Activated naive CD8-positive, alpha-beta T cell treated with anti-CD3 and anti-CD28 coated beads, Interleukin-2, amount 50 U/mL, for 24 hours (primary cell): ENCODE measurements at regions not wholly inside any gene's neighbourhood (a gene's known extent, or its start where the extent isn't known, plus 50 kb on each side); places are given as distances from the start of the nearest gene placed in this dataset.
A peak's percentile ranks its signal among the peaks of the same experiment; 100 is the strongest.
"Not testable (repeated sequence)": the region's sequence is repeated elsewhere in the genome, so short reads cannot be mapped to it uniquely, and the experiment has no call there.

Source experiments
- ATAC-seq: fragments of 150-1000 bp; cut with Tn5 transposase; one replicate; pipeline ENCODE4 v1.10.0; 2021
- DNase-seq: peaks from one replicate; pipeline ENCODE4 v3.0.0; 2021
- H3K27ac Mint-ChIP-seq: one replicate; pipeline ENCODE4 v1.8.0; 2021; ENCODE audit warnings: mild to moderate bottlenecking, mixed read lengths
- H3K27me3 Mint-ChIP-seq: one replicate; pipeline ENCODE4 v1.8.0; 2021; ENCODE audit warnings: mixed read lengths
- H3K36me3 Mint-ChIP-seq: one replicate; pipeline ENCODE4 v1.8.0; 2021; ENCODE audit warnings: low read depth, mixed read lengths
- H3K4me1 Mint-ChIP-seq: one replicate; pipeline ENCODE4 v1.8.0; 2021; ENCODE audit warnings: mixed read lengths
- H3K4me3 Mint-ChIP-seq: one replicate; pipeline ENCODE4 v1.8.0; 2021; ENCODE audit warnings: mild to moderate bottlenecking, moderate library complexity, mixed read lengths
- H3K9me3 Mint-ChIP-seq: one replicate; pipeline ENCODE4 v1.8.0; 2021; ENCODE audit warnings: mixed read lengths

DNA sequence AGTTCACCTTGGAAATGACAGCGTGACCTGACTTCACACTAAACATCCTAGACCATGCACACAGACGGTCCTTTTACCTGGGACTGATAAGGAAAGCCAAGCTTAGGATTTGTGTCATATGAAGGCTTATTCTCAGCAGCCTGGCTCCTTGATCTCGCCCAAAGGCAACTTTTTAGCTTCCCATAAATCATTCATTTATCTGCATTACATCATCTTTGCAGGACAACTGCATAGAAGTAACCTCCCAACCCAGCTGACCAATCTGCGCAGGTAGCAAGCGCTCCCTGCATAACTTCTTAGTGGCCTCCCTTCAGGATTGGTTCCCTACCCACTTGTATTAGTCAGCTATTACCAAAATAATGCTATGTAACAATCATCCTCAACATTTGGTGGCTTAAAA is 389.9 kb upstream of the PROK2 start:
- Mint-ChIP-seq H3K9me3 (no peaks in the 10 kb centered on the region), H3K4me1 (peaks cover 25% of the 10 kb centered on the region), H3K4me3 (no peak overlapping the region), H3K27ac (no peak overlapping the region), H3K36me3 (no peaks in the 10 kb centered on the region), H3K27me3 (peaks cover 67% of the 10 kb centered on the region)
- ATAC-seq, result no peak
- no peak for DNase-seq

DNA sequence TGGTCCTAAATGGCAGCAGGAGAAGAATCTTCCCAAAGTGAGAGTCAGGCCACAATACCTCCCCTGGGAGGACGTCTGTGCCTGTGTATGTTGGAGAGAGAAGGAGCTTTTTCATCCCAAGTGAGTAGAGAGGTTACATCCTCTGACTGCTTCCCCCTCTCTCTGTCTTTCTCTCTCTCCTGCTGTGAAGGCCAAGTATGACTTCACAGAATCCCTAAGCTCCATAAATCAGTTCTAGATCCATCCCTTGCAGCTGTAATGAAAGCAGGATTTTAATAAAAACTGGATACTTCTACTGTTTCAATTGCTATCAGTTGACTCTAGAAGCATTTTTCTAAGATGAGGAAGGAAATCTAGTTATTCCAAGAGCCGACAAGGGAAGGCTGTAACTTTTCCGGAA is 389.1 kb upstream of the PROK2 start:
- Mint-ChIP-seq H3K9me3 (no peaks in the 10 kb centered on the region), H3K27ac (no peak overlapping the region), H3K4me3 (no peak overlapping the region), H3K27me3 (peaks cover 59% of the 10 kb centered on the region), H3K4me1 (peaks cover 25% of the 10 kb centered on the region), H3K36me3 (no peaks in the 10 kb centered on the region)
- DNase-seq, result no peak
- ATAC-seq, result no peak

DNA sequence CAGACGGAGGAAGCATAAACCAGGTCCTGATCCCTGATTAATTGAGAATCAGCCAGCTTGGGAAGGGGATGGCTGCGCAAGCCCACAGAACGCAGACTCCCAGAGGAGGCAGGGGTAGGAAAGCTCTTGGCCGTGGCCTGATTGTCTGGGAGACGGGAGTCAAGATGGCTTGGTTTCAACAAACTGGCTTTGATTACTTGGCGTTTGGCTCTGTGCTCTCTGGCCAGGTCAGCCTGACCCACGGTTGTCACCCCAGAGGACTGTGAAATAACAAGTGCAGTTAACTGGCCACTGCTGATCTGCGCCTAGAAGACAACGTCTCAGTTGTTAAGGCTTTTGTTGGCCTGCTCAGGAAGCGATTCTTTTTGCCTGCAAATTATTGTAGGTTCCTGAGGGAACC is 387.0 kb upstream of the PROK2 start:
- H3K4me3 Mint-ChIP-seq, result no peak overlapping the region
- H3K9me3 Mint-ChIP-seq, result no peaks in the 10 kb centered on the region
- ATAC-seq (no peak), DNase-seq (no peak)
- no peak overlapping the region for H3K27ac Mint-ChIP-seq
- no peaks in the 10 kb centered on the region for H3K36me3 Mint-ChIP-seq
- peaks cover 13% of the 10 kb centered on the region for H3K4me1 Mint-ChIP-seq
- H3K27me3 Mint-ChIP-seq, result peaks cover 40% of the 10 kb centered on the region

- H3K4me3 Mint-ChIP-seq, result no peak overlapping the region
- H3K4me1 Mint-ChIP-seq, result peaks cover 8% of the 10 kb centered on the region
- no peaks in the 10 kb centered on the region for H3K36me3 Mint-ChIP-seq
- H3K9me3 Mint-ChIP-seq, result no peaks in the 10 kb centered on the region
- H3K27me3 Mint-ChIP-seq, result peaks cover 35% of the 10 kb centered on the region
- H3K27ac Mint-ChIP-seq, result no peak overlapping the region
- ATAC-seq, result peak; percentile 59
- DNase-seq, result no peak
These were observed 386.5 kb upstream of the PROK2 start for GRCh38 chr3:72171463-72171881.

DNA sequence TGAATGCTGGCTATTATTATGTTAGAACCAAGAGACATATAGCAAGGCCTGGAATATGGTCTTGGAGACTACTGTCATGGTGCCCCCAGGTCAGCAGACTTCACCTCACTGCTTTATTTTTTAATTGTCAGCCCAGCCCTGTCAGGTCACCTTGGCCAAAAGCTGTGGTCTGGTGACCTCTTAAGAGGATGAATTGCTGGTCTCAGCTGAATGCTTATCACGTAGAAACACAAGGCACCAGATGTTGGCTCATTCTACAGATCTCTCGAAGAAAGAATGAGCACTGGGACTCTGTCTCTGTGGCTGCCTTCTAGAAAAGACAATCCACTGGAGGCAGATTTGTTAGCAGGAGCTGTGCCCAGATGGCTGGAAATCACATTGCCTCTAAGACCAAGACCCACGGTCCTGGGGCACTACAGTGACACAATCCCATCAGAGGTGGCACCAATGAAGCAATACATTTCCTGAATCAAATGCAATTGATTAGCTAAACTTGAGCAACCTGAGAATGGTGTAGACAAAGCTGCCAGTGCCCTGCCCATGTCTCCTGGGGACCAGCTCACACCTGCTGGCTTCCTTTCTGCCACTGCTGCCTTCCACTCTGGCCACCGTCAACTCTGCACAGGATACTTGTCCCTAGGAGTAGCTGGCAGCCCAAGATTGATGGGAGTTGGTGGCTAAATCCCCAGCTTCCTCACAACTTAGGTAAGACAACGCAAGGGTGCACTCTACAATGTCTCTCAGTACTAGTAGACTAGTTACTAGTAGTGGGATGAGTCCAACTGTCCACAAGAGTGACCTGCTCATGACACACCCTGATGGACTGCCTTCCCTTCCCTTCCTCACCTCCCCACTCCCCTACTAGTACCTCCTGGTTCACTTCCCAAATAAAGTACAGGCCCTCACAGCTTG is 384.9 kb upstream of the PROK2 start:
- Mint-ChIP-seq H3K27ac (no peak overlapping the region), H3K4me3 (no peak overlapping the region), H3K9me3 (no peaks in the 10 kb centered on the region), H3K4me1 (peaks cover 9% of the 10 kb centered on the region), H3K36me3 (no peaks in the 10 kb centered on the region), H3K27me3 (peaks cover 21% of the 10 kb centered on the region)
- no peak for ATAC-seq
- no peak for DNase-seq

DNA sequence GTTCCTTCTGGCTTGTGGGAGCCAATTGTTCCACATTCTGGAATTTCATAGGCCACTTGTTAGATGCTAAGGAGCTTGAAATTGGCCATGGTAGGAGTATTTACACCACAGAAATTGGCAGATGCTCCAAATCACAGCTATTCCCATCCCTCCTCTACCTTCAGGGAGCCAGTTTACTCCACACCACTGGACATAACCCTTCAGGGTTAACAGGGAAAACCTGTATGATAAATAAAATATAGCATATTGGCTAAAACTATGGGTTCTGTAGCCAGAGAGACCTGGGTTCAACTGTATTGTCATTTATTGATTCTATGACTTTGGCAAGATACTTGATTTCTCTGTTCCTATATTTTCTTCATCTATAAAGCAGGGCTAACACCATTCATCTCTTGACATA is 384.2 kb upstream of the PROK2 start:
- no peaks in the 10 kb centered on the region for H3K9me3 Mint-ChIP-seq
- ATAC-seq (no peak), DNase-seq (no peak)
- H3K27me3 Mint-ChIP-seq, result peaks cover 15% of the 10 kb centered on the region
- no peak overlapping the region for H3K27ac Mint-ChIP-seq
- no peaks in the 10 kb centered on the region for H3K36me3 Mint-ChIP-seq
- H3K4me3 Mint-ChIP-seq, result no peak overlapping the region
- H3K4me1 Mint-ChIP-seq, result peaks cover 15% of the 10 kb centered on the region

DNA sequence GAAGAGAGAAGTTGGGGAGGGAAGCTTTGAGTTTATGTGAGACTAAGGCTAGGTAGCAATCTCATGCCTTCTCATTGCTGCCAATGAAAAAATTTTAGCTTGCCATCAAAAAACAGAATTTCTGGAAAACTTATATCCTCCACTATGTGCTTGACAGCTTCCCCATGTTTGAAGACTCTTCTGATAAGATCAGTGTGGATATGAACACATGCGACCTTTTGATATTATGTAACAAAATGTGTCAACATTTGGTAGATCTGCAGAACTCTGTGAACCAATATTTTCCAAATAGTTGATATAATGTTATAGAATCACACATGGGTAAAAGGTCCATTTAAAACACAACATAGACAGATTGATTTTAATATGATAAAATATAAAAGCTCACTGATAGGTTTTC is 380.9 kb upstream of the PROK2 start:
- ATAC-seq (no peak), DNase-seq (no peak)
- Mint-ChIP-seq H3K4me1 (peaks cover 20% of the 10 kb centered on the region), H3K4me3 (no peak overlapping the region), H3K27me3 (peaks cover 2% of the 10 kb centered on the region), H3K36me3 (no peaks in the 10 kb centered on the region), H3K27ac (no peak overlapping the region), H3K9me3 (no peaks in the 10 kb centered on the region)

DNA sequence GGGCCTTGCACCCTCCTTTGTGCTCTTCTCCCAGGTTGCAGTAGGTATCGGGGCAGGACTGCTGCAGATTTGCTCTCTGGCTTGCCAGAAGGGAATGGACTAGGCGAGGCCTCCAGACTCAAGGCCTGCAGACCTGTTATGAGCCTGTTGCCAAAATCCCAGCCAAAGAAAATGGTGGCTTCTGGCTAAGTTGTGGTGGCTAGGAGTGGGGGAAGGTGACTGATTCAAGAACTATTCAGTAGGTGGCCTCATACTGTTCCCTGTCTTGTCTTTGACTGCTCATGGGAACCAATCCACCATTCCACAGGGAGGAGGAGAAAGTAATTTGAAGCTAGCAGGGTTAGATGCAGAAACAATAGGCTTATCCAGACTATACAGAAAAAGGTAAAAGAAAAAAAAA is 380.4 kb upstream of the PROK2 start:
- Mint-ChIP-seq H3K36me3 (no peaks in the 10 kb centered on the region), H3K9me3 (no peaks in the 10 kb centered on the region), H3K27ac (no peak overlapping the region), H3K4me3 (no peak overlapping the region), H3K4me1 (peaks cover 20% of the 10 kb centered on the region), H3K27me3 (peaks cover 2% of the 10 kb centered on the region)
- ATAC-seq (no peak), DNase-seq (no peak)

DNA sequence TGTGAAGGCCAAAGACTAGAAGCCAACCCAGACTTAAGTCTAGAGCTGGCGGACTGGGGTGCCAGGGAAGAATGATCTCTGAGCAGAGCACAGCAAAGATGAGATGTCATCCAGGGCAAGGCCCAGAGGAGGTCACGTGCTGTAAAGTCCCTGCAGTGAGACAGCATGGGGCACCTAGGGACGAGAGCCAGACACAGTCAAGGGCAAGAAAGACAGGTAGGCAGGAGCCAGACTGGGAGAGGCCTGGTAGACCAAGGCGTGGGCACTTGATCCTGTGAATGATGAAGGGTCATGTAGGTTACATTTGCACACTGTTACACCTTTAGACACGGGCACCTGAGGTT is 379.7 kb upstream of the PROK2 start:
- Mint-ChIP-seq H3K4me3 (no peak overlapping the region), H3K27ac (no peak overlapping the region), H3K36me3 (no peaks in the 10 kb centered on the region), H3K27me3 (peaks cover 2% of the 10 kb centered on the region), H3K9me3 (no peaks in the 10 kb centered on the region), H3K4me1 (peaks cover 20% of the 10 kb centered on the region)
- DNase-seq (no peak), ATAC-seq (no peak)

GRCh38 chr3:72163809-72164634 is 379.1 kb upstream of the PROK2 start:
- no peak overlapping the region for H3K27ac Mint-ChIP-seq
- H3K4me3 Mint-ChIP-seq, result no peak overlapping the region
- peaks cover 2% of the 10 kb centered on the region for H3K27me3 Mint-ChIP-seq
- no peaks in the 10 kb centered on the region for H3K36me3 Mint-ChIP-seq
- H3K9me3 Mint-ChIP-seq, result no peaks in the 10 kb centered on the region
- peak; percentile 53 for ATAC-seq
- H3K4me1 Mint-ChIP-seq, result peaks cover 20% of the 10 kb centered on the region
- no peak for DNase-seq

GRCh38 chr3:72162649-72163184 is 377.8 kb upstream of the PROK2 start:
- Mint-ChIP-seq H3K36me3 (no peaks in the 10 kb centered on the region), H3K27me3 (peaks cover 2% of the 10 kb centered on the region), H3K4me3 (no peak overlapping the region)

GRCh38 chr3:72161881-72162595 is 377.1 kb upstream of the PROK2 start:
- no peak for ATAC-seq
- no peaks in the 10 kb centered on the region for H3K36me3 Mint-ChIP-seq

More at GRCh38 chr3:72162649-72163184, 377.8 kb upstream of the PROK2 start:
- DNase-seq (no peak), ATAC-seq (no peak)
- no peaks in the 10 kb centered on the region for H3K9me3 Mint-ChIP-seq
- no peak overlapping the region for H3K27ac Mint-ChIP-seq
- peaks cover 27% of the 10 kb centered on the region for H3K4me1 Mint-ChIP-seq

DNA sequence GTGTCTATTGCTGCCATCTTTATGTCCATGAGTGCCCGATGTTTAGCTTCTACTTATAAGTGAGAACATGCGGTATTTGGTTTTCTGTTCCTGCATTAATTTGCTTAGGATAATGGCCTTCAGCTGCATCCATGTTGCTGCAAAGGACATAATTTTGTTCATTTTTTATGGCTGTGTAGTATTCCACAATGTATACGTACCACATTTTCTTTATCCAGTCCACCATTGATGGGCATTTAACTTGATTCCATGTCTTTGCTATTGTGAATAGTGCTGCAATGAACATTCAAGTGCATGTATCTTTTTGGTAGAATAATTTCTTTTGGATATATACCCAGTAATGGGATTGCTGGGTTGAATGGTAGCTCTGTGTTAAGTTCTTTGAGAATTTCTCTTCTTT is 376.3 kb upstream of the PROK2 start:
- DNase-seq, H3K4me3 Mint-ChIP-seq, H3K9me3 Mint-ChIP-seq, H3K36me3 Mint-ChIP-seq, ATAC-seq, H3K27me3 Mint-ChIP-seq, H3K27ac Mint-ChIP-seq: not testable (repeated sequence)
- H3K4me1 Mint-ChIP-seq, result peaks cover 28% of the 10 kb centered on the region

More at GRCh38 chr3:72161881-72162595, 377.1 kb upstream of the PROK2 start:
- Mint-ChIP-seq H3K9me3 (no peaks in the 10 kb centered on the region), H3K27me3 (peaks cover 2% of the 10 kb centered on the region), H3K4me1 (peaks cover 28% of the 10 kb centered on the region), H3K27ac (no peak overlapping the region), H3K4me3 (no peak overlapping the region)
- DNase-seq, result no peak

GRCh38 chr3:72160351-72160750 is 375.4 kb upstream of the PROK2 start:
- no peak for ATAC-seq
- H3K9me3 Mint-ChIP-seq, result no peaks in the 10 kb centered on the region
- H3K4me1 Mint-ChIP-seq, result peaks cover 23% of the 10 kb centered on the region
- DNase-seq, result no peak
- peaks cover 2% of the 10 kb centered on the region for H3K27me3 Mint-ChIP-seq
- H3K36me3 Mint-ChIP-seq, result no peaks in the 10 kb centered on the region
- no peak overlapping the region for H3K27ac Mint-ChIP-seq
- H3K4me3 Mint-ChIP-seq, result no peak overlapping the region
